GM12892 (cell line): ENCODE measurements at regions not wholly inside any gene's neighbourhood (a gene's known extent, or its start where the extent isn't known, plus 50 kb on each side); places are given as distances from the start of the nearest gene placed in this dataset.
"Not testable (repeated sequence)": the region's sequence is repeated elsewhere in the genome, so short reads cannot be mapped to it uniquely, and the experiment has no call there.

Source experiments
- DNase-seq: peaks from one replicate; pipeline ENCODE4 v3.0.0; 2011; ENCODE audit not compliant: insufficient read length
- FAIRE-seq: peaks from 2 replicates; lab custom pipeline; 2011; peaks lifted over from hg19 to GRCh38; lab: Jason Lieb, UNC
- POLR2A ChIP-seq: IDR thresholded peaks from 2 replicates; pipeline ENCODE4 v1.6.1; 2011; ENCODE audit warnings: low read depth, low read length, control low read depth
- POLR2AphosphoS5 ChIP-seq: IDR thresholded peaks from 2 replicates; pipeline ENCODE4 v1.6.1; 2011; ENCODE audit warnings: low read depth, low read length, control low read depth
- TAF1 ChIP-seq: IDR thresholded peaks from 2 replicates; pipeline ENCODE4 v1.6.1; 2011; ENCODE audit warnings: low read depth, mild to moderate bottlenecking, control low read depth, low read length, borderline replicate concordance

- TF ChIP-seq POLR2AphosphoS5 (no peak), TAF1 (no peak), POLR2A (no peak)
- FAIRE-seq, result no peak
- DNase-seq, result no peak
These were observed 55.0 kb upstream of the PAK3 start for GRCh38 chrX:111041018-111041462.

GRCh38 chrX:111040377-111041017 is 55.5 kb upstream of the PAK3 start:
- no peak for TF ChIP-seq TAF1
- no peak for TF ChIP-seq POLR2A
- TF ChIP-seq POLR2AphosphoS5, result no peak
- DNase-seq (no peak), FAIRE-seq (no peak)

GRCh38 chrX:111039606-111040005 is 56.4 kb upstream of the PAK3 start:
- TF ChIP-seq POLR2A (no peak), POLR2AphosphoS5 (no peak), TAF1 (no peak)
- FAIRE-seq (no peak), DNase-seq (no peak)

- FAIRE-seq (no peak), DNase-seq (no peak)
- no peak for TF ChIP-seq TAF1
- no peak for TF ChIP-seq POLR2A
- no peak for TF ChIP-seq POLR2AphosphoS5
These were observed 60.0 kb upstream of the PAK3 start for GRCh38 chrX:111035991-111036390.

GRCh38 chrX:111035256-111035655 is 60.7 kb upstream of the PAK3 start:
- TF ChIP-seq TAF1, result no peak
- no peak for TF ChIP-seq POLR2A
- no peak for TF ChIP-seq POLR2AphosphoS5
- DNase-seq, result no peak
- FAIRE-seq, result no peak

GRCh38 chrX:111022998-111023397 is 73.0 kb upstream of the PAK3 start:
- DNase-seq, FAIRE-seq: not testable (repeated sequence)

- TF ChIP-seq POLR2AphosphoS5, result no peak
- no peak for TF ChIP-seq TAF1
- TF ChIP-seq POLR2A, result no peak
- DNase-seq (no peak), FAIRE-seq (no peak)
These were observed 75.7 kb upstream of the PAK3 start for GRCh38 chrX:111020283-111020682.

GRCh38 chrX:111013778-111014455 is 82.1 kb upstream of the PAK3 start:
- TF ChIP-seq POLR2AphosphoS5 (no peak), TAF1 (no peak), POLR2A (no peak)
- DNase-seq (no peak), FAIRE-seq (no peak)

- FAIRE-seq (no peak), DNase-seq (no peak)
- TF ChIP-seq POLR2AphosphoS5, result no peak
These were observed 85.9 kb upstream of the PAK3 start for GRCh38 chrX:111010111-111010510.

- TF ChIP-seq POLR2AphosphoS5, result no peak
- TF ChIP-seq TAF1, result no peak
- no peak for TF ChIP-seq POLR2A
- FAIRE-seq (no peak), DNase-seq (no peak)
These were observed 86.7 kb upstream of the PAK3 start for GRCh38 chrX:111009256-111009655.

GRCh38 chrX:111008126-111008525 is 87.9 kb upstream of the PAK3 start:
- DNase-seq (no peak), FAIRE-seq (no peak)
- TF ChIP-seq TAF1, result no peak
- TF ChIP-seq POLR2AphosphoS5, result no peak
- no peak for TF ChIP-seq POLR2A

GRCh38 chrX:111007238-111007637 is 88.8 kb upstream of the PAK3 start:
- FAIRE-seq (no peak), DNase-seq (no peak)
- no peak for TF ChIP-seq POLR2A
- no peak for TF ChIP-seq TAF1
- no peak for TF ChIP-seq POLR2AphosphoS5

GRCh38 chrX:111006116-111006515 is 89.9 kb upstream of the PAK3 start:
- TF ChIP-seq POLR2A, result no peak
- no peak for TF ChIP-seq TAF1
- no peak for TF ChIP-seq POLR2AphosphoS5
- DNase-seq (no peak), FAIRE-seq (no peak)
